ENCODE measurements at regions not wholly inside any gene's neighbourhood (a gene's known extent, or its start where the extent isn't known, plus 50 kb on each side); places are given as distances from the start of the nearest gene placed in this dataset.
A peak's percentile ranks its signal among the peaks of the same experiment; 100 is the strongest.

DNA sequence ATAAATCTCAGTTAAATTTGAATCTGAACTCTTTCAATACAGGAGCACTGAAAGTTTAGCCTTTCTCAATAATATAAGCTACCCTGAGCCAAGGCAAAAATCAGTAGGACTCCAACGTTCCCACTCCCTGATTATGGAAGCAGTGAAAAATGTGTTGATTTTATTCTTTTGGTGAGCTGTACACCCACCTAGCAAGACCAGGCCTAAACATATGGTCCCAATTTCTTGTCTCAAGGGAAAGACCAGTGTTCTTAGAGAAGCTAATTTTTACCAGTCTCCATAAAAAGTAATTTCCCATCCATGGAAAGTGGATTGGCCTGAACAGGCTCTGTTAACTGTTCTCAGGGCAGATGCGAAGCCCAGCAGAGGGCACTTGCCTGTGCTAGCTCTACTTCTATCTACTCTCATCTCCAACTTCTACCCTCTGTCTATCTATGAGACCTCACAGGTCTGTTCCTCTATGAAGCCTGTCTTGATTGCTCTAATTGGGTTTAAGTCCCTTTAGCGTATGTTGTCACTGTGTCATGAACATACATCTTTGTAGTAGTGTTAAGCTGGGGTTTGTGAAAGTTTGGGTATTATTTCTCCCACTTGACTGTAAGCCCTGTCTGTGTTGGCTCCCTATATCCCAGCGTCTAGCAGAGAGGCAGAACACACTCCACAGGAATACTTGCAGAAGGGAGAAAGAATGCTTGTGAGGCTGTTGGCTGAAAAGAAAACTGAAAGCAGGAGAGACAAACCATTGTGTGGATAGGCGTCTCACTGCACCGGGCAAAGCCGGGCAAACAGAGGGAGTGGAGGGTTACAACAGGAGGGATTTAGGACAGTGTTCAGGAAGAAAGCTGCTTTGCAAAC is 167.1 kb upstream of the MAF start:
- CTCF ChIA-PET: interaction anchor here (0.5 to 1.7 kb wide), 5 partner anchors 9 to 317 kb away, joined by 3 to 9 read pairs (median 3); no protein-coding TSS in a partner anchor
- no TSS peak for BruUV-seq (replicated peaks)
- no peaks in the 10 kb centered on the region for H3K27me3 Mint-ChIP-seq (ENCODE audit: insufficient read depth, unreplicated experiment)

DNA sequence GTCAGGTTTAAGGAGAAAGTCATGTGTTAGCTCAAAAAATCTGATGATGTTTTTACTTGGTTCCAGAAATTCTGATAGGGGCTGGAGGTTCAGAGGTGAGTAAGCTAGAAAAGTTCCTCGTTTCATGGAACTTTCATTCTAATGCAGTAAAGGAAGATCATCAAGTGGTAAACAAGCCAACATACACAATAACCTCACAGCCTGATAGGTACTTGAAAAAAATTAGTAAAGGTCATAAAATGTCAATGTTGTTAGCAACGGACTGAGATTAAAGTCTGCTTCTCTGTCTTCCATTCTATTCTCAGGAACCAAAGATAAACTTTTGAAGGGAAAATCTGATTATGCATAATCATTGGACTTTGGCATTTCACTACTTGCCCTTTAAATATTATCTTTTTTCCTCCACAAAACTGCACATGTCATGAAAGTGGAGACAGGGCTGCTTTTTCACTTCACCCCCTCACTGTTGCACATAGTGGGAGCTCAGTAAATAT is 165.4 kb upstream of the MAF start:
- TF ChIP-seq, protein P1, sequence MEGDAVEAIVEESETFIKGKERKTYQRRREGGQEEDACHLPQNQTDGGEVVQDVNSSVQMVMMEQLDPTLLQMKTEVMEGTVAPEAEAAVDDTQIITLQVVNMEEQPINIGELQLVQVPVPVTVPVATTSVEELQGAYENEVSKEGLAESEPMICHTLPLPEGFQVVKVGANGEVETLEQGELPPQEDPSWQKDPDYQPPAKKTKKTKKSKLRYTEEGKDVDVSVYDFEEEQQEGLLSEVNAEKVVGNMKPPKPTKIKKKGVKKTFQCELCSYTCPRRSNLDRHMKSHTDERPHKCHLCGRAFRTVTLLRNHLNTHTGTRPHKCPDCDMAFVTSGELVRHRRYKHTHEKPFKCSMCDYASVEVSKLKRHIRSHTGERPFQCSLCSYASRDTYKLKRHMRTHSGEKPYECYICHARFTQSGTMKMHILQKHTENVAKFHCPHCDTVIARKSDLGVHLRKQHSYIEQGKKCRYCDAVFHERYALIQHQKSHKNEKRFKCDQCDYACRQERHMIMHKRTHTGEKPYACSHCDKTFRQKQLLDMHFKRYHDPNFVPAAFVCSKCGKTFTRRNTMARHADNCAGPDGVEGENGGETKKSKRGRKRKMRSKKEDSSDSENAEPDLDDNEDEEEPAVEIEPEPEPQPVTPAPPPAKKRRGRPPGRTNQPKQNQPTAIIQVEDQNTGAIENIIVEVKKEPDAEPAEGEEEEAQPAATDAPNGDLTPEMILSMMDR (IDR thresholded peaks at IDR 0.05; ENCODE audit: insufficient read depth in 1 of 2, low read depth in 1 of 2, low read length in 1 of 2, severe bottlenecking in 1 of 2, unreplicated experiment in 1 of 2): no peak
- no peaks in the 10 kb centered on the region for H3K9me3 ChIP-seq
- peaks cover 39% of the 10 kb centered on the region for H3K4me1 Mint-ChIP-seq (ENCODE audit: low read depth, unreplicated experiment)
- no peak overlapping the region for H3K4me3 ChIP-seq (ENCODE audit: low read depth, low read length)
- CTCF ChIA-PET: interaction anchor here (1.1 kb wide), 1 partner anchor 13 kb away, joined by 3 read pairs; no protein-coding TSS in a partner anchor
- intact Hi-C loops (cut with micrococcal nuclease; ENCODE audit: unreplicated experiment): loop anchor here (2.0 to 5.0 kb wide), 2 partner anchors 165 to 696 kb away; partner anchors contain the start of gene MAF
- H3K4me3 Mint-ChIP-seq (ENCODE audit: unreplicated experiment): no peak overlapping the region
- H3K4me1 ChIP-seq: peaks cover 47% of the 10 kb centered on the region
- H3K36me3 ChIP-seq (ENCODE audit: control insufficient read depth, insufficient read depth, low read length): no peaks in the 10 kb centered on the region
- H3K27ac Mint-ChIP-seq (ENCODE audit: unreplicated experiment): no peak overlapping the region
- H3K9me3 Mint-ChIP-seq (ENCODE audit: unreplicated experiment): no peaks in the 10 kb centered on the region
- POLR2A ChIA-PET: no interaction called here
- BruUV-seq (replicated peaks): no TSS peak
- H3K36me3 Mint-ChIP-seq (ENCODE audit: insufficient read depth, unreplicated experiment): peaks cover 13% of the 10 kb centered on the region
- H3K27me3 ChIP-seq (replicated peaks; ENCODE audit: control insufficient read depth, insufficient read depth, low read length): no peaks in the 10 kb centered on the region
- DNase-seq: no peak
- H3K27me3 Mint-ChIP-seq (ENCODE audit: insufficient read depth, unreplicated experiment): no peaks in the 10 kb centered on the region

More for the DNA sequence above, 167.1 kb upstream of the MAF start:
- no peaks in the 10 kb centered on the region for H3K27me3 ChIP-seq (replicated peaks; ENCODE audit: control insufficient read depth, insufficient read depth, low read length)
- intact Hi-C loops (cut with micrococcal nuclease; ENCODE audit: unreplicated experiment): loop anchor here (1.0 to 5.0 kb wide), 5 partner anchors 129 to 695 kb away; partner anchors contain the start of gene MAF
- peaks cover 41% of the 10 kb centered on the region for H3K4me1 Mint-ChIP-seq (ENCODE audit: low read depth, unreplicated experiment)
- H3K4me3 Mint-ChIP-seq (ENCODE audit: unreplicated experiment): peak overlapping the region; percentile 88
- H3K27ac Mint-ChIP-seq (ENCODE audit: unreplicated experiment): peak overlapping the region; percentile 47
- no peaks in the 10 kb centered on the region for H3K36me3 ChIP-seq (ENCODE audit: control insufficient read depth, insufficient read depth, low read length)
- no peaks in the 10 kb centered on the region for H3K9me3 ChIP-seq
- no peaks in the 10 kb centered on the region for H3K9me3 Mint-ChIP-seq (ENCODE audit: unreplicated experiment)
- TF ChIP-seq, protein P1 (IDR thresholded peaks at IDR 0.05; ENCODE audit: insufficient read depth in 1 of 2, low read depth in 1 of 2, low read length in 1 of 2, severe bottlenecking in 1 of 2, unreplicated experiment in 1 of 2): peak; percentile 40 to 41
- peaks cover 14% of the 10 kb centered on the region for H3K36me3 Mint-ChIP-seq (ENCODE audit: insufficient read depth, unreplicated experiment)
- POLR2A ChIA-PET: interaction anchor here (0.5 to 0.7 kb wide), 2 partner anchors 27 to 311 kb away, joined by 3 to 4 read pairs; no protein-coding TSS in a partner anchor
- no peak overlapping the region for H3K4me3 ChIP-seq (ENCODE audit: low read depth, low read length)
- H3K4me1 ChIP-seq: peaks cover 47% of the 10 kb centered on the region
- DNase-seq: peak in 1 of 2 experiments; percentile 45

DNA sequence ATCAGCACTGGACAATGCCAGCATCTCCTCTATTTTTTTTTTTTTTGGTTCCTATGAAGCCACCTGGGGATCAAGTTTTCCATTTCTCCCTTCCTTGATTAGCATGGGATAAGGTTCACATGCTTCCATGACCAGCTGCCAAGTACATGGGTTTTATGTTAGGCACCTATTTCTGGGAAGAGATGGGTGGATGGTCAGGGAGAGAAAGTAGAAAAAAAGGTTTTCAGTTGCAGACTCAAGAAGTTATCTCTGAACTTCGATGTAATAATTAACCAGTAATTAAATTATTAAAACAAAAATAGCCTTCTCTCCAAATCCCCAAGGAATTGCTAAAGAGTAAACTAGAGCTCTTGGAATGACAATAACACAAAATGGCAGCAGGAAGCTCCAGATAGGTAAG is 164.9 kb upstream of the MAF start:
- peaks cover 46% of the 10 kb centered on the region for H3K4me1 ChIP-seq
- TF ChIP-seq, protein P1 (IDR thresholded peaks at IDR 0.05; ENCODE audit: insufficient read depth in 1 of 2, low read depth in 1 of 2, low read length in 1 of 2, severe bottlenecking in 1 of 2, unreplicated experiment in 1 of 2): no peak
- intact Hi-C loops (cut with micrococcal nuclease; ENCODE audit: unreplicated experiment): loop anchor here (5.0 kb wide), 1 partner anchor 697 kb away; no protein-coding TSS in a partner anchor
- H3K36me3 ChIP-seq (ENCODE audit: control insufficient read depth, insufficient read depth, low read length): no peaks in the 10 kb centered on the region
- BruUV-seq (replicated peaks): no TSS peak
- H3K9me3 Mint-ChIP-seq (ENCODE audit: unreplicated experiment): no peaks in the 10 kb centered on the region
- no peak overlapping the region for H3K4me3 Mint-ChIP-seq (ENCODE audit: unreplicated experiment)
- CTCF ChIA-PET: interaction anchor here (1.1 kb wide), 1 partner anchor 12 kb away, joined by 3 read pairs; no protein-coding TSS in a partner anchor
- H3K9me3 ChIP-seq: no peaks in the 10 kb centered on the region
- POLR2A ChIA-PET: no interaction called here
- no peaks in the 10 kb centered on the region for H3K27me3 ChIP-seq (replicated peaks; ENCODE audit: control insufficient read depth, insufficient read depth, low read length)
- peaks cover 8% of the 10 kb centered on the region for H3K36me3 Mint-ChIP-seq (ENCODE audit: insufficient read depth, unreplicated experiment)
- no peak for DNase-seq
- no peak overlapping the region for H3K4me3 ChIP-seq (ENCODE audit: low read depth, low read length)
- peaks cover 44% of the 10 kb centered on the region for H3K4me1 Mint-ChIP-seq (ENCODE audit: low read depth, unreplicated experiment)
- no peak overlapping the region for H3K27ac Mint-ChIP-seq (ENCODE audit: unreplicated experiment)
- no peaks in the 10 kb centered on the region for H3K27me3 Mint-ChIP-seq (ENCODE audit: insufficient read depth, unreplicated experiment)

Data from Caco-2 (cell line).